ENCODE measurements at regions not wholly inside any gene's neighbourhood (a gene's known extent, or its start where the extent isn't known, plus 50 kb on each side); places are given as distances from the start of the nearest gene placed in this dataset.

DNA sequence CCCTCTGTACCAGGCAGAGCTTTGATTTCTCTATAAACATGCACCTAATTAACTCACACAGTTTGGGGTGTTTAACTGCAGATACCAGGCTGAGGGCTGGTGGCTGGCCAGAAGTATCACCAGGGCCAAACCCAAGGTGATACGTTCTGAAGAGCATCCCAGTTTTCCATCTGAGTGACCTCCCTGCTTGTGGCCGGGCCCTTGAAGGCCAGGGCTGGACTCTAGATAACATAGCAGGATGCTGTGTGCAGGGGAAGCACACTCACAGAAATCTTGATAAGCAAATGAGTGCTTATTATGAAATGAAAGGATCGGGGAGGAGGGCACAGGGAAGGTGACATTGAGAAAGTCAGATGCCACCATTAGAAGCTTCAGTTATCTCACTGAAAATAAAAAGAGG lies 582.4 kb downstream of the BRINP1 start:
- no peak for DNase-seq (ENCODE audit: low read depth in 4 of 4, low spot score in 2 of 4)

DNA sequence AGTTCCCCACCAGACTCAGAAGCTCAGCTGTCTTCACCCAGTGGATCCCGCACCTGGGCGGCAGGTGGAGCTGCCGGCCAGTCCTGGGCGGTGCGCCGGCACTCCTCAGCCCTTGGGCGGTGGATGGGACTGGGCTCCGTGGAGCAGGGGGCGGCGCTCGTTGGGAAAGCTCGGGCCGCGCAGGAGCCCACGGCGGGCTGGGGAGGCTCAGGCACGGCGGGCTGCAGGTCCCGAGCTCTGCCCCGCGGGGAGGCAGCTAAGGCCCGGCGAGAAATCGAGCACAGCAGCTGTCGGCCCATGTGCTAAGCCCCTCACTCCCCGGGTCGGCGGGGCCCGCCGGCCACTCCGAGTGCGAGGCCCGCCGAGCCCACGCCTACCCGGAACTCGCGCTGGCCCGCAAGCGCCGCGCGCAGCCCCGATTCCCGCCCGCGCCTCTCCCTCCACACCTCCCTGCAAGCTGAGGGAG lies 560.0 kb downstream of the BRINP1 start:
- DNase-seq (ENCODE audit: low read depth in 4 of 4, low spot score in 2 of 4) = no peak

DNA sequence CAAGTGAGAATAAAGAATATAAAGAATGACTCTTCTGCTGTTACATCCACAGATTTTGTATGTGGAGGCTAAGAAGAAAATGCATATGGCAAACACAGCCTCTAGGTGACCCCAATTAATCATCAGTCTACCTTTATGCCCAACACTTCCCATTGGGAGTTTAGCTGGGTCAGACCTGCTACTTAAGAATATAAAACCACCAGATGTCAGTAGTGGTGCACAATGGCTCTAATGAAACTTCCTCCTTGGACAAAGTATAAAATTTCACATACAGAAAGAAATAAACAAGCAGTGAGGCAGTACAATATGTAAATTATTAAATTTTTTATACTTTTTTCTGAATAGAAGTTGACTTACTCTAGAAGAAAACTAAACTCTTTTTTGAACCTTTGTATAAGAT lies 539.9 kb downstream of the BRINP1 start:
- no peak for DNase-seq (ENCODE audit: low read depth in 4 of 4, low spot score in 2 of 4)

DNA sequence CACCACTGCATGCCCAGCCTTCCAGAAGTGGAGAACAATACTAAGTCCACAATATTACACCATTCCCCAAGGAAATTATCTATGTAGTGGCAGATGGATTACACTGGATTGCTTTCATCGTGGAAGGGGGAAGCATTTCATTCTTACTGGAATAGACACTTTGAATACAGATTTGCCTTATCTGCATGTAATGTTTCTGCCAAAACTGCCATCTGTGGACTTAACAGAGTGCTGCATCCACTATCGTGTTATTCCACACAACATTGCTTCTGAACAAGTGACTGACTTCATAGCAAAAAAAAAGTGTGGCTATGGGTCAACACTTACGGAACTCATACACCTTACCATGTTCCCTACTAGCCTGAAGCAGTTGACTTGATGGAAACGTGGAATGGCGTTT lies 536.9 kb downstream of the BRINP1 start:
- DNase-seq (ENCODE audit: low read depth in 4 of 4, low spot score in 2 of 4) = no peak

GRCh38 chr9:118836891-118837290 lies 532.3 kb downstream of the BRINP1 start:
- DNase-seq (ENCODE audit: low read depth in 4 of 4, low spot score in 2 of 4) = no peak

DNA sequence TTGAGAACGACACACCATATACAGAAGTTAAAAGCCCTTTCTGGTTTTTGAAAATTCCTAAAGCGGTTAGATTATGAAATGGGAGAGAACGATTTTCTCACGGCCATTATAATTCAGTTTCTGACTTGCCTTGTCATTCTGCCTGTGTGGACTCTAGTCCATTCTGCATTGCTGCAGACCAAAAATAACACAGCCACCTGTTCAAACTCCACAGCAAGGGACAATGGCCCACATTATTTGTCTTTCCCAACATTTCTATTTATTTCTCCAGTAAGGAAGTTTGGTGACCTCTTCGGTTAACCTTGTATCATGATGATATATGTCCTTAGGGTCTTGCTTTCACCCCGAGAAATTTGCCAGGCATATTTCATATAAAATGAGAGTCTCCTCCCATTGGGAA lies 497.7 kb downstream of the BRINP1 start:
- no peak for DNase-seq (ENCODE audit: low read depth in 4 of 4, low spot score in 2 of 4)

DNA sequence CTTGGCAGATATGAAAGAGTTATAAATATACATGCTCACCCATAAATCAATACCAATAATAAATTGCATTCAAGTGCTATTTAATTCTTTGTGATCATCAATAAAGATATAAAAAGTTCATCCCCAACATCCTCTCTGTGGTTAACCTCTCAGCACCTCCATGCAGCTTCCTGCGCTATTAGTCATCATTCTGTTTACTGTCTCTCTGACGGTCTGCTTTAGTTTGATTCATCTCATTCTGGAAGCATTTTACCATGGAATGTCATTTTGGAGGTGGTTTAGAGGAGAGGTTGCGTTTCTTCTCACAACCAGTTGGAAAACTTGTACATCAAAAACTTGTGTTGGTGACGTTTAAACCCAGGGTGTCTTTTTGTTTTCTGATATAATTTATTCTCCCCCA lies 486.6 kb downstream of the BRINP1 start:
- no peak for DNase-seq (ENCODE audit: low read depth in 4 of 4, low spot score in 2 of 4)

- no peak for DNase-seq (ENCODE audit: low read depth in 4 of 4, low spot score in 2 of 4)
Measured at GRCh38 chr9:118883411-118883810, 485.8 kb downstream of the BRINP1 start.

GRCh38 chr9:118891213-118891612 lies 478.0 kb downstream of the BRINP1 start:
- DNase-seq (ENCODE audit: low read depth in 4 of 4, low spot score in 2 of 4) = no peak

DNA sequence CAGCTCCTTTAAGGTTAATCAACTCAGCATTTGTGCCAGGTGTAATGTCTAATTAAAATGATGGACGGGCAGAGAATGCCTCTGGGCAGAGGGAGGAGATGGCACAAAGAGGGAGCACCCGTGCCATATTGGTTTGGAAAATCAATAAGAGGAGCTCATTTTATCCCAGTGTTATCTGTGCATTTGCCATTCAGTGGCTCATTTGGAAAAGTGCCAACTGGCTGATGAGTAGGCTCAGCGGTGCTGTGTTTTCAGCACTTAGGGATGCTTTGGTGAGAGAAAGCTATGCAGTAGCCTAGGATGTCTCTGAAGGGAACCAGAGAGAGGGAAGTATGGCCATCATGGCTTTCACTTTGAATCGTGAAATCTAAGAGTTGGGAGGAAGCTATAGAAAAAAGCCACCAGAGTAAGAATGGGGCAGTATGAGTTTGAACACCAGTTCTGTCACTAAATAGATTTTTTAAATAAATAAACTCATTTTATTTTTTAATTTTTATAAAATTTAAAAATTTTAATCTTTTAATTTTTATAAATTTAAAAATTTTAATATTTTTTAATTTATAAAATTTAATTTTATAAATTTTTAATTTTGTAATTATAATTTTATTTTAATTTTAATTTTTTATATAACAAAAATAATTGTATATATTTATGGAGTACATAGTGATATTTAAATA lies 472.8 kb downstream of the BRINP1 start:
- DNase-seq (ENCODE audit: low read depth in 4 of 4, low spot score in 2 of 4) = no peak

DNA sequence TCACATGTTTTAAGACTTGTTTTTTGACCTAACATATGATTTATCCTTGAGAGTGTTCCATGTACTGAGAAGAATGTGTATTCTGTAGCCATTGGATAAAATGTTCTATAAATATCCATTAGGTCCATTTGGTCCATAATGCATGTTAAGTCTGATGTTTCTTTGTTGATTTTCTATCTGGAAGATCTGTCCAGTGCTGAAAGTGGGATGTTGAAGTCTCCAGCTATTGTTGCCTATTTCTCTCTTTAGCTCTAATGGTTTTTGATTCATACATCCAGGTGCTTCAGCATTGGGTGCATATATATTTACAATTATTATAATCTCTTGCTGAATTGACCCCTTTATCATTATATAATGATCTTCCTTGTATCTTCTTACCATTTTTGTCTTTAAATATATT lies 451.1 kb downstream of the BRINP1 start:
- no peak for DNase-seq (ENCODE audit: low read depth in 4 of 4, low spot score in 2 of 4)

DNA sequence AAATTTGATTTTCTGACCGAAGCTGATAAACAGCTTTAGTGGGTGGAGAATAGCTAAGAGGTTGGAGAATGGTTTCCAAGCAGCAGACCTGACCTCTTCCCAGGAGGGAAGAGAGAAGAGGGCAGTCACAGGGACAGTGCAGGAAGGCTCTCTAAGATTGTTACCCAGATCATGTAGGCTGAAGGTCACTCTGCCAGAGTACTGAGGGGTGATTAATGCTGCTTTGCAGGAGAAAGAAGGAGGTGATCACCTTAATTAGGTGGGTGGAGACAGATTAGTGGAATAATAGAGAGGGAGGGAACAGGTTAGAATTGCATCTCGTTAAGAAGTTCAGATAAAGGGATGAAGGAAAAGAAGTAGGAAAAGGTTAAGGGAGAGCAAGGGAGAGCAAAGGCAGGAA lies 440.5 kb downstream of the BRINP1 start:
- no peak for DNase-seq (ENCODE audit: low read depth in 4 of 4, low spot score in 2 of 4)

DNA sequence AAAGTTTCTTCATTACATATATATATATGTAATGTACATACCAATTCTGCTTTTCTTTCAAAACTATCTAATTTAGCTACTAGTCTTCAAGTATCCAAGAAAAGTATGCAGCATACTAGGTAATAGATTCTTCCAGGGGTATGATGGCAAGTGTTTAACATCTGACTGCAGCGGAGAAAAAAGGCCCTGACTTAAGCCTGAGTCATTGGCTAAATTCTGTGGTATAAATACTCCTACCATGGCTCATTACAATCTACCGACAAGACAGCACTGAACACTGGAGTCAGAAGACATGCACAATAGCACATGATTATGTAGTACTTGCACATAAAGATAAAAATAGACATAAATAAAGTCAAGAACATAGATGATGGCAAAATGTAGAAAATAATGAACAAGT lies 439.9 kb downstream of the BRINP1 start:
- DNase-seq (ENCODE audit: low read depth in 4 of 4, low spot score in 2 of 4) = no peak

- DNase-seq (ENCODE audit: low read depth in 4 of 4, low spot score in 2 of 4) = no peak
Measured at GRCh38 chr9:118931941-118932340, 437.3 kb downstream of the BRINP1 start.

DNA sequence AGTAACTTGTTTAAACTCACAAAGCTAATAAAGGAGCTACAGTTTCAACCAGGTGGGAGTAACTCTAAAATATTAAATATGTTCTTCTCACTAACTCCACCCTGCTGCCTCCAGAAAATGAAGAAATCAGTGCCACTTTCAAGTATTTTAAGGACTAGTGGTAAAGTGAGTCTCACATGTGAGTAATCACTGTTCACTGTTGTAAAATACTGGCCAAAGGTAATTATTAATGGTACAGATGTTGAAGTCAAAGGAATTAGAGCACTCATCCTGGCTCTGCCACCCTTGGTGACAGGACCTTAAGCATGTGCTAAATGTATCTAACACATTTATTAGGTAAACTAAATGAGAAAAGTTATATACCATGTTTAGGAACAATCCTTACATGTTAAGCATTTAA lies 430.7 kb downstream of the BRINP1 start:
- DNase-seq (ENCODE audit: low read depth in 4 of 4, low spot score in 2 of 4) = no peak

- DNase-seq (ENCODE audit: low read depth in 4 of 4, low spot score in 2 of 4) = no peak
Measured at GRCh38 chr9:118940473-118940872, 428.8 kb downstream of the BRINP1 start.

GRCh38 chr9:118946669-118947068 lies 422.6 kb downstream of the BRINP1 start:
- no peak for DNase-seq (ENCODE audit: low read depth in 4 of 4, low spot score in 2 of 4)

GRCh38 chr9:118954857-118955256 lies 414.4 kb downstream of the BRINP1 start:
- no peak for DNase-seq (ENCODE audit: low read depth in 4 of 4, low spot score in 2 of 4)

DNA sequence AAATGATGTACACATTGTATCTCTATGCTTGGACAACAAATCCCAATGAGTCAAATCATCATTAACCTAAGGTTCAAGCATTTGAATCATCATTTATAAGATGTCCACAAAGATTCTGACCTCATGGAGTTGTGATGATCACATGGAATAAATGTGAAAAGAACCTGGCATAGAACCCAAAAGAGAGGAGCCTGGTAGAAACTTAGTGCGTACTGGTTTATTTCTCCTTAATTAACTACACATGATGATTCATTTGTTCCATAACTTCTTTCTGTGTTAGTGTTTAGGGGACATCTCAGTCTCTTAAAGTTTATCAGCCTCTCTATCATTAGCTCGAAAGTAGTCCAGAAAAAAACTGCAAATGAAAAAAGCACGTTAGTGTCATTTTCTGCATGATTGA lies 411.6 kb downstream of the BRINP1 start:
- no peak for DNase-seq (ENCODE audit: low read depth in 4 of 4, low spot score in 2 of 4)

- peak in 1 of 4 donors; percentile 6 for DNase-seq (ENCODE audit: low read depth in 4 of 4, low spot score in 2 of 4)
Measured at GRCh38 chr9:118959366-118959765, 409.9 kb downstream of the BRINP1 start.

DNA sequence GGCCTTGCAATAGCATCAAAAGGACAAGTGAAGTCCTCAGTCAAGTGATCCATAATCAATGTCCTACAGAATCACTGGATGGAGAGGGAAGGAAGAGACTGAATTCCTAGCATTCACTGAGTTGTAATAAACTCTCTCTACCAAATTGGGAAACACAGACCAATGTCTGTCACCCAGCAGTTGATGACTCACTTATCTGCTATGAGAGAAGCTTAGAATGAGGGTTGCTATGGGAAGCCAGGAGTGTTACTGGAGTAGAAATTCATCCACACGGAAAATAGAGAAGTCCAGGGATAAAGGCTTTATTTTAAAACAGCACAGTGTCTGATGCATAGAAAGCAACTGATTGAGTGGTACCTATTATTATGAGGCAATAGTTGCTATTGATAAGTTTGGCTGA lies 407.4 kb downstream of the BRINP1 start:
- no peak for DNase-seq (ENCODE audit: low read depth in 4 of 4, low spot score in 2 of 4)

DNA sequence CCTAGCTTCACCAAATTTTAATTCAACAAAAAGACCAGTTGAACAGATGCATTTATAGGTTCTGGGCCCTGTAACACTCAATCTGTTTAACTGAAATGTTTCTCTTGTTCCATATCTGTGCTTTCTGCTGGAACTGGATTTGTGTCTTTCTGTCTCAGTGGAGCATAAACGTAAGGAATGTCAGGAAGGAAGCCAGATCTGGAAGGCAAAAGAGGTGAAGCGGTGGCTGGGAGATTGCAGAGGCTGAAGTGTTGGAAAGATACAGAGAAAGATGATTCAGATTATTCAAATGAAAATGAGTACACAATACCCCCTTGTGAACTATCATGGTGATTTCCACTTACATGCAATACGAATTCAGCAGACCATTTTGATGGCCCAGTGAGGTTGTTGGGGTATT lies 406.8 kb downstream of the BRINP1 start:
- no peak for DNase-seq (ENCODE audit: low read depth in 4 of 4, low spot score in 2 of 4)

GRCh38 chr9:118963674-118964073 lies 405.6 kb downstream of the BRINP1 start:
- DNase-seq (ENCODE audit: low read depth in 4 of 4, low spot score in 2 of 4) = no peak
